ENCODE measurements at regions not wholly inside any gene's neighbourhood (a gene's known extent, or its start where the extent isn't known, plus 50 kb on each side); places are given as distances from the start of the nearest gene placed in this dataset.

DNA sequence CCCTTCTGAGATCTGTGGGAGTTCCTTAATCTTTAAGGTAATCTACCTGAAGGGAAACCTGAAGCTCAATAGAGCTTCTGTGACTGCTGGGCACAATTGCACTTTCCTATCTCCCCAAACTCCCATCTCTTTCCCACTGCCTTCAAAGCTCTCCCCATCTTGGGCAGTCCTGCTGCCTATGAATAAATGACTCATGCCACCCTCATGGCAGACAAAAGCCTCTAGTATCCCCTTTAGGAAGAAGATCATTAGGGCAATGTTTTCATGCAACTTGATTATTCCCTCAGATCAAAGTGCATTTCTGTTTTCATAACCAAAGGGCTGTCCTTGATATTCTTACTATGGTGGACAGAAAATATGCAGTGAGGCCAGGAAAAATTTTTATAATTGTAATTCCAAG is 704.9 kb upstream of the LRRN3 start:
- no peak for DNase-seq (ENCODE audit: insufficient read length, low spot score, missing footprints)
- Histone ChIP-seq H3K4me2 (ENCODE audit: insufficient read depth, low read length) (no peak overlapping the region), H3K9me3 (ENCODE audit: low read depth, low read length) (no peaks in the 10 kb centered on the region), H2AFZ (ENCODE audit: low read length) (no peak overlapping the region), H3K36me3 (ENCODE audit: insufficient read depth, low read length) (no peaks in the 10 kb centered on the region), H3K79me2 (ENCODE audit: insufficient read depth, low read length) (no peaks in the 10 kb centered on the region), H3K27me3 (ENCODE audit: insufficient read depth, low read length) (no peaks in the 10 kb centered on the region), H3K4me3 (ENCODE audit: insufficient read depth, low read length) (no peak overlapping the region), H3K27ac (ENCODE audit: low read depth, low read length) (no peak overlapping the region), H3K4me1 (ENCODE audit: insufficient read depth, low read length) (no peaks in the 10 kb centered on the region), H4K20me1 (ENCODE audit: insufficient read depth, low read length) (no peaks in the 10 kb centered on the region)
- TF ChIP-seq, protein P1, sequence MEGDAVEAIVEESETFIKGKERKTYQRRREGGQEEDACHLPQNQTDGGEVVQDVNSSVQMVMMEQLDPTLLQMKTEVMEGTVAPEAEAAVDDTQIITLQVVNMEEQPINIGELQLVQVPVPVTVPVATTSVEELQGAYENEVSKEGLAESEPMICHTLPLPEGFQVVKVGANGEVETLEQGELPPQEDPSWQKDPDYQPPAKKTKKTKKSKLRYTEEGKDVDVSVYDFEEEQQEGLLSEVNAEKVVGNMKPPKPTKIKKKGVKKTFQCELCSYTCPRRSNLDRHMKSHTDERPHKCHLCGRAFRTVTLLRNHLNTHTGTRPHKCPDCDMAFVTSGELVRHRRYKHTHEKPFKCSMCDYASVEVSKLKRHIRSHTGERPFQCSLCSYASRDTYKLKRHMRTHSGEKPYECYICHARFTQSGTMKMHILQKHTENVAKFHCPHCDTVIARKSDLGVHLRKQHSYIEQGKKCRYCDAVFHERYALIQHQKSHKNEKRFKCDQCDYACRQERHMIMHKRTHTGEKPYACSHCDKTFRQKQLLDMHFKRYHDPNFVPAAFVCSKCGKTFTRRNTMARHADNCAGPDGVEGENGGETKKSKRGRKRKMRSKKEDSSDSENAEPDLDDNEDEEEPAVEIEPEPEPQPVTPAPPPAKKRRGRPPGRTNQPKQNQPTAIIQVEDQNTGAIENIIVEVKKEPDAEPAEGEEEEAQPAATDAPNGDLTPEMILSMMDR (IDR thresholded peaks at IDR 0.05; ENCODE audit: extremely low read depth, low read depth, low read length) = no peak

DNA sequence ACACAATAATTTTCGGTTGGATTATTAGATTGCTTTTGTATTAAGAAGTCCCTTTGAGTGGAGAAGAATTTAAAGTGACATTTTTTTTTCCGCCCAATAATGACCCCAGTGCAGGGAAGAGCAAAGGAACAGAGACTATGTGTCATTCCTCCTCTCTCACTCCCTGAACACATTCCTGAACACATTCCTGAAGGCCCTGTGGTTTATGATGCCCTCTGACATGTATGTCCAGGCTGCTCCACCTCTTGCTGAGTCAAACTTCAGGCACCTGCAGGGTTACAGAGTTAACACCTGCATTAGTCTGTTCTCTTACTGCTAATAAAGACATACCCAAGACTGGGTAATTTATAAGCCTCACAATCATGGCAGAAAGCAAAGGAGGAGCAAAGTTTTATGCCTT is 704.0 kb upstream of the LRRN3 start:
- Histone ChIP-seq H2AFZ (ENCODE audit: low read length) (no peak overlapping the region), H3K4me3 (ENCODE audit: insufficient read depth, low read length) (no peak overlapping the region), H3K27ac (ENCODE audit: low read depth, low read length) (no peak overlapping the region), H3K36me3 (ENCODE audit: insufficient read depth, low read length) (no peaks in the 10 kb centered on the region), H3K4me1 (ENCODE audit: insufficient read depth, low read length) (no peaks in the 10 kb centered on the region), H3K9me3 (ENCODE audit: low read depth, low read length) (no peaks in the 10 kb centered on the region), H3K4me2 (ENCODE audit: insufficient read depth, low read length) (no peak overlapping the region), H3K27me3 (ENCODE audit: insufficient read depth, low read length) (no peaks in the 10 kb centered on the region), H3K79me2 (ENCODE audit: insufficient read depth, low read length) (no peaks in the 10 kb centered on the region), H4K20me1 (ENCODE audit: insufficient read depth, low read length) (no peaks in the 10 kb centered on the region)
- TF ChIP-seq, protein P1 (IDR thresholded peaks at IDR 0.05; ENCODE audit: extremely low read depth, low read depth, low read length) = no peak
- no peak for DNase-seq (ENCODE audit: insufficient read length, low spot score, missing footprints)

DNA sequence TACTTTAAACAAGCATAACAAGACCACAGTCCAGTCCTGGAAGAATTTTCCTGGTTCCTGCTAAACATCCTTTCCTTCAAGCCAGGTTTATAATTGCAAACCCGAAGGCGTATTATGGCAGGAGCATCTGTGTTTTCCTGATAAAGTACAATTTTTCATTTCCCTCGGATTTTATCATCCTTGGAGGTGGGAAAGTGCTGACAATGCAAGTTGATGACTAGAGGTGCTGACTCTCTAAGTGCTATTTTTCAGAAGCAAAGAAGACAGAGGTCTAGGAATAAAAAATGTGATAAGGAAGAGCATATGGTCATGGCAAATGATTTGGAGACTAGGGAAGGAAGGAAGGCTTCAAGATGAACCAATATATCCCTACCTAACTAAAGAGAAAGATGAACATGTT is 703.2 kb upstream of the LRRN3 start:
- TF ChIP-seq, protein P1 (IDR thresholded peaks at IDR 0.05; ENCODE audit: extremely low read depth, low read depth, low read length) = no peak
- no peak overlapping the region for H3K4me3 ChIP-seq (ENCODE audit: insufficient read depth, low read length)
- no peaks in the 10 kb centered on the region for H4K20me1 ChIP-seq (ENCODE audit: insufficient read depth, low read length)
- no peak overlapping the region for H3K27ac ChIP-seq (ENCODE audit: low read depth, low read length)
- no peaks in the 10 kb centered on the region for H3K9me3 ChIP-seq (ENCODE audit: low read depth, low read length)
- no peak for DNase-seq (ENCODE audit: insufficient read length, low spot score, missing footprints)
- H2AFZ ChIP-seq (ENCODE audit: low read length) = no peak overlapping the region
- no peaks in the 10 kb centered on the region for H3K79me2 ChIP-seq (ENCODE audit: insufficient read depth, low read length)
- H3K4me2 ChIP-seq (ENCODE audit: insufficient read depth, low read length) = no peak overlapping the region
- no peaks in the 10 kb centered on the region for H3K36me3 ChIP-seq (ENCODE audit: insufficient read depth, low read length)
- no peaks in the 10 kb centered on the region for H3K27me3 ChIP-seq (ENCODE audit: insufficient read depth, low read length)
- H3K4me1 ChIP-seq (ENCODE audit: insufficient read depth, low read length) = no peaks in the 10 kb centered on the region

DNA sequence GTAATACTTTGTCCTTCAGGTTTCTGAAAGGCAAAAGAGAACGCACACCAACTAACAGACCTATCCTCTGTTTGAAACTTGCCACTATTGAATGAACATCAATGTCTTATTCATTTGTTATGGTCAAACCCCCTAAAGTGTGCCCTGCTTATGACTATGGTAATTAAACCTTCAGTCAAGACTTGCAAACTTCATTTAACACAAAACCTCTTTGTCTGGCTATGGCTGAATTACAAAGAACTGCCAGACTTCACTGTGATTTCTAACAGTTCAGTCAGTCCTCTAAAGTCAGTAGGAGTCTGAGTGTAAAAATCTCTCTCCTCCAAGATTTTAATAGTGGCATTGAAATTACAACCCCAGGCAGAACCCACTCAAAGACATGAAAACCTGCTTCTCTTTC is 702.5 kb upstream of the LRRN3 start:
- no peak for DNase-seq (ENCODE audit: insufficient read length, low spot score, missing footprints)
- Histone ChIP-seq H4K20me1 (ENCODE audit: insufficient read depth, low read length) (no peaks in the 10 kb centered on the region), H2AFZ (ENCODE audit: low read length) (no peak overlapping the region)

More for the DNA sequence above, 702.5 kb upstream of the LRRN3 start:
- H3K27me3 ChIP-seq (ENCODE audit: insufficient read depth, low read length) = no peaks in the 10 kb centered on the region
- TF ChIP-seq, protein P1 (IDR thresholded peaks at IDR 0.05; ENCODE audit: extremely low read depth, low read depth, low read length) = no peak
- no peaks in the 10 kb centered on the region for H3K4me1 ChIP-seq (ENCODE audit: insufficient read depth, low read length)
- H3K4me2 ChIP-seq (ENCODE audit: insufficient read depth, low read length) = no peak overlapping the region
- no peaks in the 10 kb centered on the region for H3K9me3 ChIP-seq (ENCODE audit: low read depth, low read length)
- no peak overlapping the region for H3K27ac ChIP-seq (ENCODE audit: low read depth, low read length)
- no peaks in the 10 kb centered on the region for H3K79me2 ChIP-seq (ENCODE audit: insufficient read depth, low read length)
- H3K36me3 ChIP-seq (ENCODE audit: insufficient read depth, low read length) = no peaks in the 10 kb centered on the region
- no peak overlapping the region for H3K4me3 ChIP-seq (ENCODE audit: insufficient read depth, low read length)
